Neural cell (in vitro differentiated cells): ENCODE measurements at regions not wholly inside any gene's neighbourhood (a gene's known extent, or its start where the extent isn't known, plus 50 kb on each side); places are given as distances from the start of the nearest gene placed in this dataset.

ENCODE experiments used
- EP300 ChIP-seq: fragments of 450-650 bp; conservative IDR thresholded peaks from 2 replicates; pipeline ENCODE4 v1.6.1; 2014; ENCODE audit warnings: antibody characterized with exemption, mild to moderate bottlenecking, moderate library complexity; ENCODE audit not compliant: poor library complexity, severe bottlenecking
- EZH2 ChIP-seq: fragments of 200-600, 300-800 bp; shearing (Covaris generic), sonication (generic); IDR thresholded peaks from 2 replicates; pipeline ENCODE4 v1.6.1; 2014; ENCODE audit warnings: antibody characterized with exemption, low read length, borderline replicate concordance, mild to moderate bottlenecking; ENCODE audit not compliant: insufficient read depth, poor library complexity, severe bottlenecking
- POLR2AphosphoS5 ChIP-seq: IDR thresholded peaks from 2 replicates; pipeline ENCODE4 v1.6.1; 2012
- TAF1 ChIP-seq: IDR thresholded peaks from 2 replicates; pipeline ENCODE4 v1.6.1; 2012; ENCODE audit warnings: low read depth
- TF ChIP-seq, protein P1 (sequence below): fragments of 450-650 bp; IDR thresholded peaks from 2 replicates; pipeline ENCODE4 v1.5.1; 2014; ENCODE audit warnings: antibody characterized with exemption, mild to moderate bottlenecking, moderate library complexity; ENCODE audit not compliant: poor library complexity, severe bottlenecking

DNA sequence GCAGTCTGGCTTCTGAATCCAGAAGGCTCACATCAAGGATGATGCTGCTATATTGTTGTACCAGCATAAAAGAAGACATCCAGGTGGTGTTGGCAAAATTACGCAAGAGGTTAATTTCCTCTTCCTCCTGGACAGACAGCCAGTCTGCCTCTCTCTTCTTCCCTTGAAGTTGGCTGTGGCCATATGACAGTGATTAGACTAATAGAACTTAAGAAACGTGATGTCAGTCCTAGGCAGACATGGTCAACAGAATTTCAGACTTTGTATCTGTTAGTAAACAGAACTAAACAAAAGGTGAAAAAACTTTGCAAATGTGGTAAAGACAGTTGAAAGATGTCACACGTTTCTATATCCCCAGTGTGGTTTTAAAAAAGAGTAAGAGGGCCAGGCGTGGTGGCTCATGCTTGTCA lies 465.2 kb upstream of the NR2F2 start:
- TF ChIP-seq, protein P1, sequence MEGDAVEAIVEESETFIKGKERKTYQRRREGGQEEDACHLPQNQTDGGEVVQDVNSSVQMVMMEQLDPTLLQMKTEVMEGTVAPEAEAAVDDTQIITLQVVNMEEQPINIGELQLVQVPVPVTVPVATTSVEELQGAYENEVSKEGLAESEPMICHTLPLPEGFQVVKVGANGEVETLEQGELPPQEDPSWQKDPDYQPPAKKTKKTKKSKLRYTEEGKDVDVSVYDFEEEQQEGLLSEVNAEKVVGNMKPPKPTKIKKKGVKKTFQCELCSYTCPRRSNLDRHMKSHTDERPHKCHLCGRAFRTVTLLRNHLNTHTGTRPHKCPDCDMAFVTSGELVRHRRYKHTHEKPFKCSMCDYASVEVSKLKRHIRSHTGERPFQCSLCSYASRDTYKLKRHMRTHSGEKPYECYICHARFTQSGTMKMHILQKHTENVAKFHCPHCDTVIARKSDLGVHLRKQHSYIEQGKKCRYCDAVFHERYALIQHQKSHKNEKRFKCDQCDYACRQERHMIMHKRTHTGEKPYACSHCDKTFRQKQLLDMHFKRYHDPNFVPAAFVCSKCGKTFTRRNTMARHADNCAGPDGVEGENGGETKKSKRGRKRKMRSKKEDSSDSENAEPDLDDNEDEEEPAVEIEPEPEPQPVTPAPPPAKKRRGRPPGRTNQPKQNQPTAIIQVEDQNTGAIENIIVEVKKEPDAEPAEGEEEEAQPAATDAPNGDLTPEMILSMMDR = no peak
- TF ChIP-seq POLR2AphosphoS5 = no peak
- no peak for TF ChIP-seq EZH2
- no peak for TF ChIP-seq EP300
- no peak for TF ChIP-seq TAF1
